Hepatocyte (in vitro differentiated cells): ENCODE measurements at regions not wholly inside any gene's neighbourhood (a gene's known extent, or its start where the extent isn't known, plus 50 kb on each side); places are given as distances from the start of the nearest gene placed in this dataset.

Source experiments
- EZH2 ChIP-seq: fragments of 200-600 bp; sonication (generic); IDR thresholded peaks from 2 replicates; pipeline ENCODE4 v1.6.1; 2016; ENCODE audit warnings: antibody characterized with exemption, mild to moderate bottlenecking, borderline replicate concordance
- EZH2phosphoT487 ChIP-seq: fragments of 200-600 bp; sonication (generic); IDR thresholded peaks from one replicate; pipeline ENCODE4 v1.6.1; 2018; ENCODE audit warnings: antibody characterized with exemption, mild to moderate bottlenecking, low read depth, moderate library complexity; ENCODE audit not compliant: unreplicated experiment, severe bottlenecking
- TF ChIP-seq, protein P1 (sequence below): fragments of 200-600 bp; sonication (generic); IDR thresholded peaks from 2 replicates; pipeline ENCODE4 v1.5.1; 2016; ENCODE audit warnings: antibody characterized with exemption, mild to moderate bottlenecking; ENCODE audit not compliant: poor library complexity

DNA sequence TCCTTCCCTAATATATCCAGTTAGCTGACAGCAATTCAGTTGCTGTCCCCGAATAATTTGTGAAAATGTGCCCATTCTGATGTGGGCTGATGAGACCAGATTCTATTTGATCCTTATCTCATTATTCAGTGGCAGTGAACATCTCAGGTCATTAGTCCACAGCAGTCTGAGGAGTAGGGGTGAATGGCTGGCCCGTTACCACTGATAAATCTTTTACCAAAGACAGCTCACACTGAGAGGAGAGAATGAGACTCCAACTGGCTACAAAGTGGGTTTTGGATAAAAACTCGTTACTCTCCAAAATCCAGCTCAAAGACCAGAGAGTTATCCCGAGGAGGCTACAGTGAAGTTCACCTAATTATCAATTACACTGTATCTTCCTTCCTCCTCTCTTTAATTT lies 189.7 kb downstream of the TUSC7 start:
- TF ChIP-seq EZH2 (no peak), EZH2phosphoT487 (no peak)
- TF ChIP-seq, protein P1, sequence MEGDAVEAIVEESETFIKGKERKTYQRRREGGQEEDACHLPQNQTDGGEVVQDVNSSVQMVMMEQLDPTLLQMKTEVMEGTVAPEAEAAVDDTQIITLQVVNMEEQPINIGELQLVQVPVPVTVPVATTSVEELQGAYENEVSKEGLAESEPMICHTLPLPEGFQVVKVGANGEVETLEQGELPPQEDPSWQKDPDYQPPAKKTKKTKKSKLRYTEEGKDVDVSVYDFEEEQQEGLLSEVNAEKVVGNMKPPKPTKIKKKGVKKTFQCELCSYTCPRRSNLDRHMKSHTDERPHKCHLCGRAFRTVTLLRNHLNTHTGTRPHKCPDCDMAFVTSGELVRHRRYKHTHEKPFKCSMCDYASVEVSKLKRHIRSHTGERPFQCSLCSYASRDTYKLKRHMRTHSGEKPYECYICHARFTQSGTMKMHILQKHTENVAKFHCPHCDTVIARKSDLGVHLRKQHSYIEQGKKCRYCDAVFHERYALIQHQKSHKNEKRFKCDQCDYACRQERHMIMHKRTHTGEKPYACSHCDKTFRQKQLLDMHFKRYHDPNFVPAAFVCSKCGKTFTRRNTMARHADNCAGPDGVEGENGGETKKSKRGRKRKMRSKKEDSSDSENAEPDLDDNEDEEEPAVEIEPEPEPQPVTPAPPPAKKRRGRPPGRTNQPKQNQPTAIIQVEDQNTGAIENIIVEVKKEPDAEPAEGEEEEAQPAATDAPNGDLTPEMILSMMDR: no peak
